Endothelial cell (in vitro differentiated cells): ENCODE measurements at regions not wholly inside any gene's neighbourhood (a gene's known extent, or its start where the extent isn't known, plus 50 kb on each side); places are given as distances from the start of the nearest gene placed in this dataset.
"Not testable (repeated sequence)": the region's sequence is repeated elsewhere in the genome, so short reads cannot be mapped to it uniquely, and the experiment has no call there.

Experiments used
- DNase-seq: peaks from one replicate; pipeline ENCODE4 v3.0.0; 2021; ENCODE audit warnings: low spot score
- H3K27ac Mint-ChIP-seq: one replicate; pipeline ENCODE4 v1.8.0; 2021; ENCODE audit warnings: mixed read lengths, inconsistent platforms; ENCODE audit not compliant: unreplicated experiment
- H3K27me3 Mint-ChIP-seq: one replicate; pipeline ENCODE4 v1.8.0; 2021; ENCODE audit warnings: mild to moderate bottlenecking, moderate library complexity, mixed read lengths, inconsistent platforms; ENCODE audit not compliant: unreplicated experiment
- H3K36me3 Mint-ChIP-seq: one replicate; pipeline ENCODE4 v1.8.0; 2021; ENCODE audit warnings: mild to moderate bottlenecking, low read depth, mixed read lengths, inconsistent platforms; ENCODE audit not compliant: unreplicated experiment
- H3K4me1 Mint-ChIP-seq: one replicate; pipeline ENCODE4 v1.8.0; 2021; ENCODE audit warnings: mild to moderate bottlenecking, mixed read lengths, inconsistent platforms; ENCODE audit not compliant: unreplicated experiment
- H3K4me3 Mint-ChIP-seq: one replicate; pipeline ENCODE4 v1.8.0; 2021; ENCODE audit warnings: mild to moderate bottlenecking, mixed read lengths, inconsistent platforms; ENCODE audit not compliant: unreplicated experiment
- H3K9me3 Mint-ChIP-seq: one replicate; pipeline ENCODE4 v1.8.0; 2021; ENCODE audit warnings: mixed read lengths, inconsistent platforms; ENCODE audit not compliant: unreplicated experiment
- TF ChIP-seq, protein P1 (sequence below): fragments of 200-600 bp; sonication (generic); IDR thresholded peaks from one replicate; pipeline ENCODE4 v1.5.0; 2021; ENCODE audit warnings: antibody characterized with exemption; ENCODE audit not compliant: unreplicated experiment

DNA sequence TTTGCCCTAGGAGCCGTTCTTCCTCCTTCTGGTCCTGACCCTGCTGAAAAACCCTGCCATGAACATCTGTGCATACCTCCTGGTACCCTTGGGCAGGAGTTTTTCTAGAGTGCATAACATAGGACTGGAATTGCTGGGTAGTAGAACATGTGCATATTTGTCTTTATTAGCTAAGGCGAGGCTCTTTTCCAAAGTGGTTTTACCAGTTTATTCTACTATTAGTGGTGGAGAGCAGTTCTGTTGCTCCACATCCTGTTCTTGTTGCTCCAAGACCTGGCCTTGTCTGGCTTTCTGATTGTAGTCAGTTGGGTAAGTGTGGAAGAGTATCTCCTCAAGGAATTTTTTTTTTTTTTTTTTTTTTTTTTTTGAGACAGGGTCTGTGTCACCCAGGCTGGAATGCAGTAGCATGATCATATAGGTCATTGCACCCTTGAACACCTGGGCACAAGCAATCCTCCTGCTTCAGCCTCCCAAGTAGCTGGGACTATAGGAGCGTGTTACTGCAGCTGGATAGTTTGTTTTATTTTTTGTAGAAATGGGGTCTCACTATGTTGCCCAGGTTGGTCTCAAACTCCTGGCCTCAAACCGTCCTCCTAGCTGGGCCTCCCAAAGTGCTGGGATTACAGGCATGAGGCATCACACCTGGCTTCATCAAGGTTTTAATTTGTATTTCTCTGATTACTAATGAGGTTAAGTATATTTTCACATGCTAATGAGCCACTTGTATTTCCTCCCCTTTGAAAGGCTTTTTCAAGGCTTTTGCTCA is 85.2 kb downstream of the SPRY4 start:
- TF ChIP-seq, protein P1, sequence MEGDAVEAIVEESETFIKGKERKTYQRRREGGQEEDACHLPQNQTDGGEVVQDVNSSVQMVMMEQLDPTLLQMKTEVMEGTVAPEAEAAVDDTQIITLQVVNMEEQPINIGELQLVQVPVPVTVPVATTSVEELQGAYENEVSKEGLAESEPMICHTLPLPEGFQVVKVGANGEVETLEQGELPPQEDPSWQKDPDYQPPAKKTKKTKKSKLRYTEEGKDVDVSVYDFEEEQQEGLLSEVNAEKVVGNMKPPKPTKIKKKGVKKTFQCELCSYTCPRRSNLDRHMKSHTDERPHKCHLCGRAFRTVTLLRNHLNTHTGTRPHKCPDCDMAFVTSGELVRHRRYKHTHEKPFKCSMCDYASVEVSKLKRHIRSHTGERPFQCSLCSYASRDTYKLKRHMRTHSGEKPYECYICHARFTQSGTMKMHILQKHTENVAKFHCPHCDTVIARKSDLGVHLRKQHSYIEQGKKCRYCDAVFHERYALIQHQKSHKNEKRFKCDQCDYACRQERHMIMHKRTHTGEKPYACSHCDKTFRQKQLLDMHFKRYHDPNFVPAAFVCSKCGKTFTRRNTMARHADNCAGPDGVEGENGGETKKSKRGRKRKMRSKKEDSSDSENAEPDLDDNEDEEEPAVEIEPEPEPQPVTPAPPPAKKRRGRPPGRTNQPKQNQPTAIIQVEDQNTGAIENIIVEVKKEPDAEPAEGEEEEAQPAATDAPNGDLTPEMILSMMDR: no peak
- Mint-ChIP-seq H3K9me3 (peaks cover 4% of the 10 kb centered on the region), H3K27me3 (no peaks in the 10 kb centered on the region), H3K4me1 (peaks cover 35% of the 10 kb centered on the region), H3K27ac (no peak overlapping the region), H3K4me3 (no peak overlapping the region), H3K36me3 (peaks cover 10% of the 10 kb centered on the region)
- DNase-seq: no peak

DNA sequence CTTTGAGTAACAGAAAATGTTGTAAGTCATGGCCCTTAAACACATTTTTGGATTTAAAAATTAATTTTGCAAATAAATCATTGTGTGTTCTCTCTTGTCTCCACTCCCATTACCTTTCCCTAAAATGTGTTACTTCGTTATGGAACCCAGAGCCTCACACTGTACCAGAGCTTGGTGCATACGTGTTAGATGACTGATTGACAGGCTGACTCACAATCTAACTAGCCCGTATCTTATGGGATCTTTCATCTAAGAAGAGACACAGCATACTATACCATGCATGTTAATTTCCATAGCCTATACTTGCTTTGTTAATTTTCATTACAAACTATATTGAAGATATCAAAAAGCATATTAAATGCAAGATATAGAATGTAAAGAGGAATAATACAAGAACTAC is 87.1 kb downstream of the SPRY4 start:
- TF ChIP-seq, protein P1: no peak
- DNase-seq: no peak
- peak overlapping the region; percentile 59 for H3K27ac Mint-ChIP-seq

DNA sequence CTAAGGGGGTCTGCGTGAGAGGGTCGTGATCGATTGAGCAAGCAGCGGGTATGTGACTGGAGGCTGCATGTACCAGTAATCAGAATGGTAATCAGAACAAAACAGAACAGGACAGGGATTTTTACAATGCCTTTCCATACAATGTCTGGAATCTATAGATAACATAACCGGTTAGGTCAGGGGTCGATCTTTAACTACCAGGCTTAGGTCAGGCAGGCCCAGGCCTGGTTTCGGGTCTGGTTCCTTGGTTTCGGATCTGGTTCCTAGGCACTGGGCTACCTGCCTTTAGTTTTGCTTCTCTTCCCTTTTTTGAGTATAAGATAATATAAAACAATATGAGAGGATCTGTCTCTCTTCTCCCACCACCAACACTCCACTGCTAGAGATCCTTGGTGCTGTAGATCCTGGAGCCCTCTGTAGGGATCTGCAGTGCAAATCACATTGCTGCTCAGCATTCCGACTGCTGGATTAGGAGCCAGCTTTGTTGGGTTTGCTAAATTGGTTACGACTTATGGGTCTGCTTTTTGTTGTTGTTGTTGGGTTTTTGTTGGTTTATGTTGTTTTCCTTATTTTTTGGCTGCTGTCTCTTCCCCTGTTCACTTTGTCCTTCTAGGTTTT is 88.0 kb downstream of the SPRY4 start:
- not testable (repeated sequence) for H3K36me3 Mint-ChIP-seq, H3K27me3 Mint-ChIP-seq, DNase-seq, H3K9me3 Mint-ChIP-seq, H3K4me3 Mint-ChIP-seq
- Mint-ChIP-seq H3K27ac (peak overlapping the region; percentile 96), H3K4me1 (peaks cover 46% of the 10 kb centered on the region)

More for the DNA sequence above, 87.1 kb downstream of the SPRY4 start:
- H3K27me3 Mint-ChIP-seq: no peaks in the 10 kb centered on the region
- H3K9me3 Mint-ChIP-seq: peaks cover 4% of the 10 kb centered on the region
- peaks cover 4% of the 10 kb centered on the region for H3K36me3 Mint-ChIP-seq
- H3K4me1 Mint-ChIP-seq: peaks cover 46% of the 10 kb centered on the region
- H3K4me3 Mint-ChIP-seq: no peak overlapping the region

DNA sequence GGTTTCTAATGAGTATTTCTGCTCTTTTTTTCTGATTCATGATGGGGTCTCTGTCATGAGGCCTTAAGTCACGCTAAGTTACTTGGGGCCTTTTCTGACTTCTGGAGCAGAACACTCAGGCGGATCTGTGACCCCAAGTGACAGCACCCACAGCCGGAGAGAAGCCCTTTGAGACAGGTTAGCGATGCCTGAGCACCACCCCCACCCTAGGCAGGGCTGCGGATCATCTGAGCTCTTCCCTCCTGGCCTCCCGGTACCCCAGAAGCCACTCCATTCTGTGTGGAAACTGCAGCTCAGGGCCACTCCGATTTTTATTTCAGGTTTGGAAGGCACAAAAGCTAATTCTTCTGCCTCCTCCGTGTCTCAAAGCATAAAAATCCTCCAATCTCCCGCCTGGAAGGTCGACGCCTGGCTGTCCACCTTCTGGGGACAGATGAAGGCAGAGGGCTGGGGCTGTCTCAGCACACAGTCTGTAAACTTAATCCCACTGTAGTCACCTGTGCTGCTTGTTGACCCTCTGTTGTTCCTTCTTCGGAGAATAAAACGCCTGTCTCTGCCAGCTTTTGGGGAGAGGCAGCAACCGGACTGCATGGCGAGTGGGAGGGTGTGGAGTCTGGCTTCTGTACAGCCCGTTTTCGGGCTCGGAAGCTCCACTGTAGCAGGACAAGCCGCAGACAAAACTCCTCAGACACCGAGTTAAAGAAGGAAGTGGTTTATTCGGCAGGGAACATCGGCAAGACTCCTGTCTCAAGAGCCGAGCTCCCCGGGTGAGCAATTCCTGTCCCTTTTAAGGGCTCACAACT is 88.8 kb downstream of the SPRY4 start:
- no peak for DNase-seq
- Mint-ChIP-seq H3K9me3 (no peaks in the 10 kb centered on the region), H3K27ac (peak overlapping the region; percentile 96), H3K4me1 (peaks cover 46% of the 10 kb centered on the region), H3K27me3 (no peaks in the 10 kb centered on the region), H3K36me3 (no peaks in the 10 kb centered on the region), H3K4me3 (no peak overlapping the region)
- TF ChIP-seq, protein P1: no peak

DNA sequence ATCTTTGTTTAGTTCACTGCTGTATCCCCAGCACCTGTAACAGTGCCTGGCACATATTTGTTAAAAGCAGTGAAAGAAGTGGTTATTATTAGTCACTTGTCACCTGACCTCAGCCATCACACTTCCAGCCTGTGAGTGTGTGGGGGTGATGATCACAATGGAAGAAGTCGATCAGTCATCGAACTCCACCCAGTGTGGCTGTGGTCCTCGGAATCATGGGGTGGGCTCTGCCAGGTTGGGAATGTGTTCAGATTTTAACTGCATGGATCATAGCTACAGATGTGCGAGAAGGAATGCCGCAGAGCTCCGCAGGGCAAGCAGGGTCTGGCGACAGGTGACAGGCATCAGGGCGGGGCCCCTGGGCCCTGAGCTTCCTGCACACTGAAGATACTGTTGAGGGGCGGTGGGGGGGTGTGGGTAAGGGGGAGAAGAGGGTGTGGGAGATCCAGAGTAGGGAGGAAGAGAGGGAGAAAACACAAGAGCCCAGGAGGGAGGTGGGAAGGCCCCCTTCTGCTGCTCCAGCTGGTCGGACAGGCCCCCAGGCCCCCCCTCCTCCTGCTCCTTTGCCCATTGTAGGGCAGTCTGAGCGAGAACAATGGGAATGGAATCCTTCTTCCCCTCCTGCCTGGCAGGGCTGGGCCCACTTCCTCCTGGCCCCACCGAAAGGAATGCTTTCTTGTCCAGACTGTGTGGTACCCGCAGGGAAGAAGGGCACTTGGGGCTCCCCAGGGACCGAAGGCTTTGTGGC is 89.6 kb downstream of the SPRY4 start:
- H3K4me1 Mint-ChIP-seq: peaks cover 46% of the 10 kb centered on the region
- TF ChIP-seq, protein P1: no peak
- H3K27me3 Mint-ChIP-seq: no peaks in the 10 kb centered on the region
- H3K36me3 Mint-ChIP-seq: no peaks in the 10 kb centered on the region
- DNase-seq: peak; percentile 58
- H3K9me3 Mint-ChIP-seq: no peaks in the 10 kb centered on the region
- peak overlapping the region; percentile 17 for H3K4me3 Mint-ChIP-seq
- peak overlapping the region; percentile 96 for H3K27ac Mint-ChIP-seq
